C4-2B (cell line): ENCODE measurements at regions not wholly inside any gene's neighbourhood (a gene's known extent, or its start where the extent isn't known, plus 50 kb on each side); places are given as distances from the start of the nearest gene placed in this dataset.

ENCODE experiments used
- H3K27ac ChIP-seq: fragments of 450-650 bp; 2 replicates; pipeline ENCODE4 v1.5.1; 2017
- ZFX ChIP-seq: fragments of 450-650 bp; IDR thresholded peaks from 2 replicates; pipeline ENCODE4 v1.6.1; 2017
- TF ChIP-seq, protein P1 (sequence below): fragments of 450-650 bp; conservative IDR thresholded peaks from 2 replicates; pipeline ENCODE4 v1.5.1; 2017; ENCODE audit warnings: mild to moderate bottlenecking

DNA sequence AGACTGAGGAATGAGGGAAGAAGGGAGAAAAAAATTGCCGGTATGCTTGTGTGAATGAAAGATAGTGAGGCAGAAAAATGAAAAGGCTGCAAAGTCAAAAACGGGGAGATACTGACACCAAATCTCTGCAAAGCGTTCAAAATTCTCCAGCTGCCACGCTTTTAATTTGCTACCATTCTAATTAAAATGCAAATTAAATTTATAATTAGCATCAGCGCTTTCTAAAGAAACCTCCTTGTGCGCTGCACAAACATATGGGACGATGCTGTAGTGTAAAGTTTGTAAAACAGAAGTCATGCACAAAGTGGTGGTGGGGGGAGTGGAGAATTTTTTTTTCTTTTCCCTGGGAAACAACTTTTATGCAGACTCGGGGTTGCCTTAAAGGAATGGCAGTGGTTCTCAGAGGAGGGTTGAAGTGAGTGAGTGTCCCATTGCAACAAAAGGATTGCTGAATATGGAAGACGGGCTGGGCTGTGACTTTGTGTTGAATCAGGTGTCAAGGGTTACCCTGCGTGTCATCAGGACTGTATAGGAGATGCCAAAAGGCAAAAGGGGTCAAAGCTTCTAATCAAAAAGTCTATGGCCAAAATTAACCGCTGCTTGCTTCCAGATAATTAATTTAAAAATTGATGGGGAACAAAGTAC, 472.2 kb downstream of the NR2F2 start:
- TF ChIP-seq, protein P1, sequence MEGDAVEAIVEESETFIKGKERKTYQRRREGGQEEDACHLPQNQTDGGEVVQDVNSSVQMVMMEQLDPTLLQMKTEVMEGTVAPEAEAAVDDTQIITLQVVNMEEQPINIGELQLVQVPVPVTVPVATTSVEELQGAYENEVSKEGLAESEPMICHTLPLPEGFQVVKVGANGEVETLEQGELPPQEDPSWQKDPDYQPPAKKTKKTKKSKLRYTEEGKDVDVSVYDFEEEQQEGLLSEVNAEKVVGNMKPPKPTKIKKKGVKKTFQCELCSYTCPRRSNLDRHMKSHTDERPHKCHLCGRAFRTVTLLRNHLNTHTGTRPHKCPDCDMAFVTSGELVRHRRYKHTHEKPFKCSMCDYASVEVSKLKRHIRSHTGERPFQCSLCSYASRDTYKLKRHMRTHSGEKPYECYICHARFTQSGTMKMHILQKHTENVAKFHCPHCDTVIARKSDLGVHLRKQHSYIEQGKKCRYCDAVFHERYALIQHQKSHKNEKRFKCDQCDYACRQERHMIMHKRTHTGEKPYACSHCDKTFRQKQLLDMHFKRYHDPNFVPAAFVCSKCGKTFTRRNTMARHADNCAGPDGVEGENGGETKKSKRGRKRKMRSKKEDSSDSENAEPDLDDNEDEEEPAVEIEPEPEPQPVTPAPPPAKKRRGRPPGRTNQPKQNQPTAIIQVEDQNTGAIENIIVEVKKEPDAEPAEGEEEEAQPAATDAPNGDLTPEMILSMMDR = no peak
- no peak for TF ChIP-seq ZFX
- H3K27ac ChIP-seq = no peak overlapping the region

DNA sequence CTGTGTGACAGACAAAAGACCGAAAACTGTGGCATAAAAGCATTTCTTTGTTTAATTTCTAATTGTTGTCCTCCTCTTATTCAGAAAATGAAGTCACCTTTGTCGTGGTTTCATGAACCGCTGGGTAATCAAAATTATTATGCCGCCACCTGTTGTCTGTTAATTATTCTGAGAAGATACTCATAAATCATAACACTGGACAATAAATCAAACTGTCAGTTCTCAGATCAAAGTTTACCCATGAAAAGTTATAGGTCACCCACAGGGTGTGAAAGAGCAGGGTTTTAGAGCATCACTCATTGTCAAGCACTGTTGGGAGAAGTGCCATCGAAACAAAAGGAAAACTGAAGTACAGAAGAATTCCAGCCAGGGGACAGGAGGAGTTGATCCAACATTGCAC, 474.3 kb downstream of the NR2F2 start:
- TF ChIP-seq, protein P1 = no peak; the same call in 1 of the 2 replicates
- TF ChIP-seq ZFX = no peak
- no peak overlapping the region for H3K27ac ChIP-seq

DNA sequence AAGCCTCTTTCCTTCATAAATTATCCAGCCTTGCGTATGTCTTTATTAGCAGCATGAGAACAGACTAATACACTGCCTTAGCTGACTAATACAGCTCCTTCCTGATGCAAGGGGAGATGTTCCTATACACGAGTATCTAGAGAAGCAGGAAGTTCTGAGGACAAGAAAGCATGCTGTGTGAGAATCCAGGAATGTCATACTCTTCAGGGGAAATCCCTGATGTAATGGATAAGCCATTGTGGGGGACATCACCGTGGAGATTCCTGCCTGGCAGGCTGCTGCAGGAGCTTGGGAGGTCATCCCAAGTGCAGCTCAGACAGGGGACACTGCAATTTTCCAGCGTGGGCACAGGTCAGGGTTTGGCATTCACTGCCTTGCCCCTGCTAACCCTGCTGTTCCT, 476.9 kb downstream of the NR2F2 start:
- H3K27ac ChIP-seq = no peak overlapping the region
- no peak for TF ChIP-seq ZFX
- TF ChIP-seq, protein P1 = no peak

DNA sequence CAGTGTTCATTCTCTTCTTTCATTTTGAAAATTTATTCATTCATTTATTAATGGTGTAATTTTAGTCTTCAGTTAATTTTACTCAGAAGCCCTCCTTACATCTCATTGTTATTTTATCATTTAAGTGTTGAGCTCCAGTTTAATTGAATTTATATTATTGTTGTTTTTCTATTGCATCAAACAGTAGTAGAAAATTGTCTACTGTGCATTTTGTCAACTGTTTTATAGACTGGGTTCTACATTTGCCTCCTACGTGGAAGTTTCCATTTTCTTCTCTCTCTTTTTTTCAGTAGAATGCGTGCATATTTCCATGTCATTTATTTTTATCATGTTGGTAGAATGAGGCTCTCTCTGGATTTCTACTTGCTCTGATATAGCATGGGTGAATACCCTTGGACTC, 487.4 kb downstream of the NR2F2 start:
- no peak overlapping the region for H3K27ac ChIP-seq
- TF ChIP-seq ZFX = no peak
- TF ChIP-seq, protein P1 = no peak

DNA sequence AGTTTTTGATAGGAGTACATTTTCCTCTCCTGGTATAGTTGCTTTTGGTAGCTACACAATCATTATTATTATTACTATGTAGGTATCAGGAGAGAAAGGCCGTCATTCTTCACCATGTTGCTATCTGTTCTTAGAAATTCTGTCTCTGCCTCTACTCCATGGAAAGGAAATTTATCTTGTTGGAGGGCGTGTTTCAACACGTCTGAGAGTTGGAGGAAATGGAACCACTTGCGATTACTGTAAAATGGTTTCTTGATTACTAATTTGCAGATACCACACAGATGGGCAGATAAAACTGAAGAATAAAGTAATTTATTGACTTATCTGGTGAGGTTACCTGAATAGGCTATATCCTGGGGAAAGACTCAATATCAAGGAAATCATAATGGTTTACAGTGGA, 488.4 kb downstream of the NR2F2 start:
- H3K27ac ChIP-seq = no peak overlapping the region
- TF ChIP-seq, protein P1 = no peak
- no peak for TF ChIP-seq ZFX

DNA sequence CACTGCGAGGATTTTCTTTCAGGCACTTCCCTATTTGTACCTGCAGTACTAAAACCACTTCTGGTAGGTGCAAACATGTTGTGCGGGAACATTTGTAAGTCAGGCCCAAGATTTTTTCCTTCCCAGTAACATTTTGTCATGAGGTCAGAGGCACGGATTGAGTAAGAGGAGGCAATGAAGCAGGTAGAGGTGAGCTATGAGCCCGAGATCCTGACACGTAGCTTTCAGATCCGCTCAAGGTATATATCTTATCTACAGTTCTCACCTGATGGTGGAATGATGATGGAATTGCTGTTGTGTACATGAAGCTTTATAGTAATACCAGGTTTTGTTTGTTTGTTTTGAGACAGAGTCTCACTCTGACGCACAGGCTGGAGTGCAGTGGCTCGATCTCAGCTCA, 497.5 kb downstream of the NR2F2 start:
- H3K27ac ChIP-seq = no peak overlapping the region
- TF ChIP-seq ZFX = no peak
- TF ChIP-seq, protein P1 = no peak

DNA sequence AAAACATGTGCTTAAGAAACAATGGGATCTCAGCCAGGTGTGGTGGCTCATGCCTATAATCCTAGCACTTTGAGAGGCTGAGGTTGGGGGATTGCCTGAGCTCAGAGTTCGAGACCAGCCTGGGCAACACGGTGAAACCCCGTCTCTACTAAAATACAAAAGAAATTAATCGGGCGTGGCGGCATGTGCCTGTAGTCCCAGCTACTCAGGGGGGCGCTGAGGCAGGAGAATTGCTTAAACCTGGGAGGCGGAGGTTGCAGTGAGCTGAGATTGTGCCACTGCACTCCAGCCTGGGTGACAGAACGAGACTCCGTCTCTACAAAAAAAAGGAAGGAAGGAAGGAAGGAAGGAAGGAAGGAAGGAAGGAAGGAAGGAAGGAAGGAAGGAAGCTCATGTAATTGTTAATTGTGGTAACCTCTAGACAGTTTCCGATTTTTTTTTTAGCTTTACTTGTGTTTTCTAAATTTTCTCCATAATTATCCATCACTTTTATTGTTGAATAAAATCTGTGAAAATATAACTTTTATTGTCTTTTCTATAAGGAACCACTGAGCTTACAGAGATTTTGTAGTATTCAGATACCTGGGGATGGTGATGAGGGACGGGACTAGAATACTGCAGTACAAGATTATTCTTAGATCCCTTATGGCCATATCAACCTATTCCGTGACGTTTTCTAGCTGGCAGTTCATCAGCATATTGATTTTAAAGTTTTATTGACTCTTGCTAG, 506.9 kb downstream of the NR2F2 start:
- TF ChIP-seq ZFX = no peak
- TF ChIP-seq, protein P1 = no peak
- H3K27ac ChIP-seq = no peak overlapping the region
